ENCODE measurements at regions not wholly inside any gene's neighbourhood (a gene's known extent, or its start where the extent isn't known, plus 50 kb on each side); places are given as distances from the start of the nearest gene placed in this dataset.
A peak's percentile ranks its signal among the peaks of the same experiment; 100 is the strongest.

GRCh38 chr2:16413285-16413684, 252.3 kb downstream of the CYRIA start:
- no peak for DNase-seq
- H3K4me3 Mint-ChIP-seq = no peak overlapping the region

GRCh38 chr2:16412321-16413030, 253.2 kb downstream of the CYRIA start:
- ATAC-seq (replicated peaks) = no peak
- DNase-seq = no peak
- Mint-ChIP-seq H3K4me1 (no peaks in the 10 kb centered on the region), H3K9me3 (peaks cover 7 to 8% of the 10 kb centered on the region in 2 donors), H3K4me3 (no peak overlapping the region), H3K27ac (no peak overlapping the region), H3K36me3 (no peaks in the 10 kb centered on the region), H3K27me3 (peaks cover 0 to 4% of the 10 kb centered on the region in 2 donors)

More at GRCh38 chr2:16413285-16413684, 252.3 kb downstream of the CYRIA start:
- ATAC-seq (replicated peaks) = no peak
- no peaks in the 10 kb centered on the region for H3K36me3 Mint-ChIP-seq
- H3K27me3 Mint-ChIP-seq = peaks cover 0 to 4% of the 10 kb centered on the region in 2 donors
- no peak overlapping the region for H3K27ac Mint-ChIP-seq
- peaks cover 7 to 8% of the 10 kb centered on the region in 2 donors for H3K9me3 Mint-ChIP-seq
- no peaks in the 10 kb centered on the region for H3K4me1 Mint-ChIP-seq

GRCh38 chr2:16411788-16412187, 253.8 kb downstream of the CYRIA start:
- Mint-ChIP-seq H3K27me3 (peaks cover 0 to 4% of the 10 kb centered on the region in 2 donors), H3K9me3 (peaks cover 7 to 8% of the 10 kb centered on the region in 2 donors), H3K27ac (no peak overlapping the region), H3K4me3 (no peak overlapping the region), H3K36me3 (no peaks in the 10 kb centered on the region), H3K4me1 (no peaks in the 10 kb centered on the region)
- DNase-seq (no peak), ATAC-seq (replicated peaks) (no peak)

GRCh38 chr2:16409849-16410248, 255.8 kb downstream of the CYRIA start:
- no peak for ATAC-seq (replicated peaks)
- Mint-ChIP-seq H3K27me3 (no peaks in the 10 kb centered on the region), H3K27ac (no peak overlapping the region), H3K9me3 (peaks cover 3 to 4% of the 10 kb centered on the region in 2 donors), H3K4me3 (no peak overlapping the region), H3K4me1 (no peaks in the 10 kb centered on the region), H3K36me3 (no peaks in the 10 kb centered on the region)
- DNase-seq = no peak

- ATAC-seq (replicated peaks) = no peak
- H3K4me3 Mint-ChIP-seq = no peak overlapping the region
- H3K27ac Mint-ChIP-seq = no peak overlapping the region
- no peaks in the 10 kb centered on the region for H3K4me1 Mint-ChIP-seq
- H3K36me3 Mint-ChIP-seq = no peaks in the 10 kb centered on the region
- DNase-seq = no peak
- H3K9me3 Mint-ChIP-seq = peaks cover 3 to 4% of the 10 kb centered on the region in 2 donors
- no peaks in the 10 kb centered on the region for H3K27me3 Mint-ChIP-seq
Measured at GRCh38 chr2:16409006-16409390, 256.6 kb downstream of the CYRIA start.

- Mint-ChIP-seq H3K4me1 (no peaks in the 10 kb centered on the region), H3K27ac (no peak overlapping the region)
Measured at GRCh38 chr2:16408331-16409005, 257.2 kb downstream of the CYRIA start.

GRCh38 chr2:16407358-16407757, 258.3 kb downstream of the CYRIA start:
- DNase-seq = no peak
- H3K9me3 Mint-ChIP-seq = peaks cover 3 to 4% of the 10 kb centered on the region in 2 donors
- H3K36me3 Mint-ChIP-seq = no peaks in the 10 kb centered on the region
- H3K27ac Mint-ChIP-seq = no peak overlapping the region
- no peak overlapping the region for H3K4me3 Mint-ChIP-seq
- no peaks in the 10 kb centered on the region for H3K27me3 Mint-ChIP-seq
- no peak for ATAC-seq (replicated peaks)
- no peaks in the 10 kb centered on the region for H3K4me1 Mint-ChIP-seq

More at GRCh38 chr2:16408331-16409005, 257.2 kb downstream of the CYRIA start:
- no peak for DNase-seq
- Mint-ChIP-seq H3K36me3 (no peaks in the 10 kb centered on the region), H3K27me3 (no peaks in the 10 kb centered on the region), H3K4me3 (no peak overlapping the region), H3K9me3 (peaks cover 3 to 4% of the 10 kb centered on the region in 2 donors)
- no peak for ATAC-seq (replicated peaks)

- Mint-ChIP-seq H3K4me3 (no peak overlapping the region), H3K4me1 (no peaks in the 10 kb centered on the region), H3K27me3 (no peaks in the 10 kb centered on the region), H3K36me3 (no peaks in the 10 kb centered on the region), H3K27ac (no peak overlapping the region), H3K9me3 (peaks cover 3 to 4% of the 10 kb centered on the region in 2 donors)
- DNase-seq (no peak), ATAC-seq (replicated peaks) (no peak)
Measured at GRCh38 chr2:16406496-16407289, 258.9 kb downstream of the CYRIA start.

- H3K9me3 Mint-ChIP-seq = peaks cover 3 to 4% of the 10 kb centered on the region in 2 donors
- DNase-seq (no peak), ATAC-seq (replicated peaks) (no peak)
- H3K27me3 Mint-ChIP-seq = no peaks in the 10 kb centered on the region
- no peak overlapping the region for H3K27ac Mint-ChIP-seq
- no peaks in the 10 kb centered on the region for H3K36me3 Mint-ChIP-seq
- H3K4me1 Mint-ChIP-seq = no peaks in the 10 kb centered on the region
- H3K4me3 Mint-ChIP-seq = no peak overlapping the region
Measured at GRCh38 chr2:16405551-16405950, 260.1 kb downstream of the CYRIA start.

GRCh38 chr2:16404551-16405300, 260.9 kb downstream of the CYRIA start:
- Mint-ChIP-seq H3K4me1 (no peaks in the 10 kb centered on the region), H3K4me3 (no peak overlapping the region), H3K36me3 (no peaks in the 10 kb centered on the region), H3K27ac (no peak overlapping the region), H3K9me3 (peaks cover under 1% of the 10 kb centered on the region in 2 donors), H3K27me3 (no peaks in the 10 kb centered on the region)
- DNase-seq (no peak), ATAC-seq (replicated peaks) (no peak)

- ATAC-seq (replicated peaks) (no peak), DNase-seq (no peak)
- Mint-ChIP-seq H3K4me1 (no peaks in the 10 kb centered on the region), H3K9me3 (no peaks in the 10 kb centered on the region), H3K27me3 (no peaks in the 10 kb centered on the region), H3K36me3 (no peaks in the 10 kb centered on the region), H3K27ac (no peak overlapping the region), H3K4me3 (no peak overlapping the region)
Measured at GRCh38 chr2:16404146-16404545, 261.5 kb downstream of the CYRIA start.

- no peaks in the 10 kb centered on the region for H3K27me3 Mint-ChIP-seq
- no peaks in the 10 kb centered on the region for H3K36me3 Mint-ChIP-seq
- ATAC-seq (replicated peaks) (no peak), DNase-seq (no peak)
- no peaks in the 10 kb centered on the region for H3K4me1 Mint-ChIP-seq
- no peaks in the 10 kb centered on the region for H3K9me3 Mint-ChIP-seq
- no peak overlapping the region for H3K4me3 Mint-ChIP-seq
- no peak overlapping the region for H3K27ac Mint-ChIP-seq
Measured at GRCh38 chr2:16402891-16403290, 262.7 kb downstream of the CYRIA start.

- DNase-seq (no peak), ATAC-seq (replicated peaks) (no peak)
- Mint-ChIP-seq H3K27me3 (no peaks in the 10 kb centered on the region), H3K27ac (no peak overlapping the region), H3K4me3 (no peak overlapping the region), H3K4me1 (no peaks in the 10 kb centered on the region), H3K9me3 (no peaks in the 10 kb centered on the region), H3K36me3 (no peaks in the 10 kb centered on the region)
Measured at GRCh38 chr2:16401761-16402300, 263.8 kb downstream of the CYRIA start.

- H3K4me3 Mint-ChIP-seq = no peak overlapping the region
- DNase-seq (no peak), ATAC-seq (replicated peaks) (peak in 1 of 2 donors; percentile 36)
- H3K9me3 Mint-ChIP-seq = no peaks in the 10 kb centered on the region
- no peaks in the 10 kb centered on the region for H3K27me3 Mint-ChIP-seq
- no peak overlapping the region for H3K27ac Mint-ChIP-seq
- no peaks in the 10 kb centered on the region for H3K36me3 Mint-ChIP-seq
- no peaks in the 10 kb centered on the region for H3K4me1 Mint-ChIP-seq
Measured at GRCh38 chr2:16400127-16400623, 265.5 kb downstream of the CYRIA start.
